HepG2 (cell line): ENCODE measurements at regions not wholly inside any gene's neighbourhood (a gene's known extent, or its start where the extent isn't known, plus 50 kb on each side); places are given as distances from the start of the nearest gene placed in this dataset.

Experiments used
- ATAC-seq: fragments of 200-7000 bp; cut with Tn5 transposase; 3 replicates; pipeline ENCODE4 v1.9.1; 2020; ENCODE audit warnings: mild to moderate bottlenecking, moderate library complexity
- BruUV-seq: library from RNA; stranded (reverse); fragments of 400-500 nt; replicated peaks from 2 replicates; lab custom pipeline; 2021; lab: Mats Ljungman, UMichigan
- CTCF ChIA-PET: fragments of 300-600 bp; formaldehyde crosslinking; extraction: SDS; loops from one replicate; lab custom pipeline; 2021; ENCODE audit warnings: low total read pairs, inconsistent platforms, low intra/inter-chr PET ratio; lab: Yijun Ruan, JAX
- POLR2A ChIA-PET: fragments of 350-600 bp; sonication (Branson Sonifier 250); formaldehyde crosslinking; loops from one replicate; lab custom pipeline; 2020; ENCODE audit warnings: antibody characterized with exemption, inconsistent platforms; lab: Yijun Ruan, JAX
- DNase-seq: peaks from one replicate; pipeline ENCODE4 v3.0.0-alpha.2; 2015; ENCODE audit warnings: low spot score
- FAIRE-seq: peaks from 3 replicates; lab custom pipeline; 2011; peaks lifted over from hg19 to GRCh38; lab: Jason Lieb, UNC
- H2AFZ ChIP-seq: one replicate; pipeline ENCODE4 v1.6.1; 2011; ENCODE audit warnings: low read length, inconsistent platforms
- H3K27ac ChIP-seq: fragments of 300-600 bp; 3 replicates; pipeline ENCODE4 v1.8.0; 2011; ENCODE audit warnings: mixed run types, mild to moderate bottlenecking, mixed read lengths, low read length, inconsistent platforms; ENCODE audit not compliant: insufficient read depth; ENCODE audit errors: extremely low read length
- H3K27me3 ChIP-seq, 2 experiments: fragments of 200-600 bp in 1 of 2; 2 replicates in 1 of 2; 3 replicates in 1 of 2; pipeline versions ENCODE4 v1.6.0 to v1.8.0; 2011; ENCODE audit warnings: low read length in 2 of 2, mild to moderate bottlenecking in 2 of 2, moderate library complexity in 2 of 2, inconsistent platforms in 1 of 2; ENCODE audit not compliant: insufficient read depth in 2 of 2, control insufficient read depth in 1 of 2
- H3K36me3 ChIP-seq, 2 experiments: fragments of 200-600 bp in 1 of 2; replicated peaks in 1 of 2; 2 replicates in 1 of 2; 3 replicates in 1 of 2; pipeline versions ENCODE4 v1.5.1 to v1.8.0; 2011; ENCODE audit warnings: low read length in 2 of 2, inconsistent platforms in 1 of 2; ENCODE audit not compliant: insufficient read depth in 2 of 2, control insufficient read depth in 1 of 2
- H3K4me1 ChIP-seq: 2 replicates; pipeline ENCODE4 v1.5.1; 2012; ENCODE audit warnings: low read length, inconsistent platforms; ENCODE audit not compliant: insufficient read depth
- H3K4me2 ChIP-seq: 2 replicates; pipeline ENCODE4 v1.6.0; 2011; ENCODE audit warnings: low read depth, low read length, inconsistent platforms
- H3K4me3 ChIP-seq, 3 experiments: fragments of 200-600 bp in 1 of 3; sonication (generic), shearing (Covaris generic) in 1 of 3; replicated peaks in 1 of 3; 2 replicates each; pipeline ENCODE4 v1.5.1; 2011 to 2016; ENCODE audit warnings: low read length in 3 of 3, inconsistent platforms in 2 of 3, low read depth in 2 of 3, mild to moderate bottlenecking in 2 of 3, control low read depth in 1 of 3, mixed read lengths in 1 of 3; ENCODE audit not compliant: insufficient read depth in 1 of 3
- H3K79me2 ChIP-seq: one replicate; pipeline ENCODE4 v1.6.1; 2011; ENCODE audit warnings: low read length, inconsistent platforms; ENCODE audit not compliant: insufficient read depth
- H3K9ac ChIP-seq: 2 replicates; pipeline ENCODE4 v1.6.0; 2011; ENCODE audit warnings: mild to moderate bottlenecking, low read depth, low read length, inconsistent platforms; ENCODE audit not compliant: insufficient read depth
- H3K9me3 ChIP-seq: 2 replicates; pipeline ENCODE4 v1.5.1; 2012; ENCODE audit warnings: mild to moderate bottlenecking, low read length
- H4K20me1 ChIP-seq: 2 replicates; pipeline ENCODE4 v1.6.0; 2011; ENCODE audit warnings: inconsistent platforms, mild to moderate bottlenecking, low read length, moderate library complexity; ENCODE audit not compliant: insufficient read depth
- ARID3A ChIP-seq: IDR thresholded peaks from 2 replicates; pipeline ENCODE4 v1.6.1; 2012; ENCODE audit warnings: low read depth, low read length, improper control_type of control experiment
- CREB3 ChIP-seq: sonication (generic); formaldehyde crosslinking; IDR thresholded peaks from 2 replicates; pipeline ENCODE4 v1.5.0; 2020; ENCODE audit warnings: missing genetic modification reagents
- HBP1 ChIP-seq: IDR thresholded peaks from 2 replicates; pipeline ENCODE4 v1.6.1; 2016; ENCODE audit warnings: low read depth, control low read depth
- HNRNPH1 ChIP-seq: fragments of 200-400 bp; formaldehyde crosslinking; optimal IDR thresholded peaks from 2 replicates; pipeline ENCODE3; 2017; ENCODE audit warnings: mild to moderate bottlenecking, low read depth, low read length
- HOXD1 ChIP-seq: sonication (generic); formaldehyde crosslinking; IDR thresholded peaks from 2 replicates; pipeline ENCODE4 v1.5.0; 2020; ENCODE audit warnings: missing genetic modification reagents
- NCOA2 ChIP-seq: sonication (generic); formaldehyde crosslinking; IDR thresholded peaks from 2 replicates; pipeline ENCODE4 v1.8.0; 2022; ENCODE audit warnings: inconsistent platforms
- NCOA5 ChIP-seq: sonication (generic); formaldehyde crosslinking; IDR thresholded peaks from 2 replicates; pipeline ENCODE4 v1.4.0; 2020; ENCODE audit warnings: missing genetic modification reagents
- ZNF629 ChIP-seq: sonication (generic); formaldehyde crosslinking; conservative IDR thresholded peaks from 2 replicates; pipeline ENCODE4 v1.5.0; 2020; ENCODE audit warnings: missing genetic modification reagents
- ZNF678 ChIP-seq: sonication (generic); formaldehyde crosslinking; IDR thresholded peaks from 2 replicates; pipeline ENCODE4 v1.4.0; 2020; ENCODE audit warnings: mild to moderate bottlenecking, missing genetic modification reagents
- ZNF816 ChIP-seq: sonication (generic); formaldehyde crosslinking; IDR thresholded peaks from 2 replicates; pipeline ENCODE4 v1.8.0; 2022; ENCODE audit warnings: missing genetic modification reagents, mild to moderate bottlenecking, borderline replicate concordance
- WGBS: methylation state at CpG from one replicate; pipeline ENCODE4 v1.1.6; 2017; ENCODE audit warnings: low lambda C conversion rate; 5-methylcytosine and 5-hydroxymethylcytosine counted together
- in situ Hi-C: cut with HindIII; loops from 2 replicates; pipeline ENCODE4 v1.10.0; 2017; ENCODE audit warnings: low pct_unique_long_range_greater_than_20kb; ENCODE audit not compliant: extremely low pct_ligation_motif_present
- intact Hi-C: fragments of 100-400 bp; cut with micrococcal nuclease; formaldehyde crosslinking; loops from one replicate; pipeline ENCODE4 v1.10.0; 2022; ENCODE audit not compliant: unreplicated experiment

- ChIA-PET CTCF (no interaction called here), POLR2A (no interaction called here)
- H2AFZ ChIP-seq, result no peak overlapping the region
- WGBS, result 8% methylated on average over 1 of the region's 1 CpG
- no peaks in the 10 kb centered on the region for H4K20me1 ChIP-seq
- in situ Hi-C loops, result no loop called here
- H3K9me3 ChIP-seq, result peaks cover 88% of the 10 kb centered on the region
- H3K4me1 ChIP-seq, result no peaks in the 10 kb centered on the region
- DNase-seq (no peak), ATAC-seq (no peak), FAIRE-seq (no peak)
- no peak overlapping the region for H3K4me2 ChIP-seq
- BruUV-seq, result no TSS peak
- TF ChIP-seq CREB3 (CRISPR knock-in tag) (no peak), HNRNPH1 (no peak)
- intact Hi-C loops, result no loop called here
- no peaks in the 10 kb centered on the region for H3K79me2 ChIP-seq
- no peak overlapping the region for H3K4me3 ChIP-seq
- H3K9ac ChIP-seq, result no peak overlapping the region
- H3K27me3 ChIP-seq, result no peaks in the 10 kb centered on the region
- H3K36me3 ChIP-seq, result no peaks in the 10 kb centered on the region
- H3K27ac ChIP-seq, result no peak overlapping the region
Measured at GRCh38 chr21:22474403-22474802, 1476.2 kb downstream of the NCAM2 start.

- BruUV-seq, result no TSS peak
- no peak for TF ChIP-seq HOXD1 (CRISPR knock-in tag)
- no peak for TF ChIP-seq ZNF816 (CRISPR knock-in tag)
- no peak for TF ChIP-seq ZNF678
- no peak for TF ChIP-seq HBP1 (CRISPR knock-in tag)
- no peak for TF ChIP-seq ZNF629 (CRISPR knock-in tag)
- no peak for TF ChIP-seq ARID3A
- no peak for TF ChIP-seq NCOA5 (CRISPR knock-in tag)
- no peak for TF ChIP-seq NCOA2 (CRISPR knock-in tag)
- TF ChIP-seq, all 625 proteins: peak for 0
- 4% methylated on average over 2 of the region's 2 CpGs for WGBS
- ChIA-PET POLR2A (no interaction called here), CTCF (no interaction called here)
- intact Hi-C loops (no loop called here), in situ Hi-C loops (no loop called here)
- FAIRE-seq (no peak), DNase-seq (no peak), ATAC-seq (no peak)
- H3K9me3 ChIP-seq, result peaks cover 91% of the 10 kb centered on the region
- no peaks in the 10 kb centered on the region for H3K36me3 ChIP-seq
- no peaks in the 10 kb centered on the region for H4K20me1 ChIP-seq
- H3K27ac ChIP-seq, result no peak overlapping the region
- no peaks in the 10 kb centered on the region for H3K27me3 ChIP-seq
- H3K4me3 ChIP-seq, result no peak overlapping the region
- no peaks in the 10 kb centered on the region for H3K79me2 ChIP-seq
- no peaks in the 10 kb centered on the region for H3K4me1 ChIP-seq
- H3K9ac ChIP-seq, result no peak overlapping the region
- no peak overlapping the region for H2AFZ ChIP-seq
- H3K4me2 ChIP-seq, result no peak overlapping the region
Measured at GRCh38 chr21:22476214-22476613, 1478.0 kb downstream of the NCAM2 start.
